ENCODE measurements at regions not wholly inside any gene's neighbourhood (a gene's known extent, or its start where the extent isn't known, plus 50 kb on each side); places are given as distances from the start of the nearest gene placed in this dataset.

- TF ChIP-seq CTCF (conservative IDR thresholded peaks at IDR 0.05) = no peak
- WGBS (ENCODE audit: extremely low coverage, insufficient read length, low lambda C conversion rate) = no CpG with 5 or more reads among the region's 1 CpG
- H4K20me1 ChIP-seq (ENCODE audit: control insufficient read depth, insufficient read depth, insufficient read length) = no peaks in the 10 kb centered on the region
Measured at GRCh38 chr9:21546949-21547348, 64.8 kb upstream of the IFNE start.

More at GRCh38 chr9:21546949-21547348, 64.8 kb upstream of the IFNE start:
- H3K23ac ChIP-seq (ENCODE audit: insufficient read length, low read depth, low read length) = no peak overlapping the region
- Mint-ChIP-seq H3K4me3 (no peak overlapping the region), H3K36me3 (ENCODE audit: insufficient read depth in 1 of 3, low read depth in 3 of 3) (peaks cover 12 to 14% (median 12%) of the 10 kb centered on the region in 3 experiments), H3K4me1 (peaks cover 15 to 32% of the 10 kb centered on the region in 2 experiments), H3K9me3 (peaks cover 8 to 13% of the 10 kb centered on the region in 2 experiments), H3K27me3 (ENCODE audit: low read depth) (no peaks in the 10 kb centered on the region), H3K27ac (no peak overlapping the region)
- H2BK120ac ChIP-seq (ENCODE audit: low read depth, low read length, poor library complexity, severe bottlenecking) = no peak overlapping the region
- H3K14ac ChIP-seq (ENCODE audit: insufficient read depth, low read length) = no peak overlapping the region
- H3T11ph ChIP-seq (ENCODE audit: low read length) = no peak overlapping the region
- H2BK5ac ChIP-seq (ENCODE audit: insufficient read length, low read length) = no peak overlapping the region
- no peaks in the 10 kb centered on the region for H3K27me3 ChIP-seq (ENCODE audit: insufficient read depth, low read length)
- no peak overlapping the region for H3K9ac ChIP-seq (ENCODE audit: extremely low read depth, insufficient read length, low read length)
- no peak overlapping the region for H4K5ac ChIP-seq (ENCODE audit: insufficient read length, low read depth, low read length)
- no peak overlapping the region for H3K18ac ChIP-seq (ENCODE audit: insufficient read length, low read depth, low read length)
- no peak overlapping the region for H3K4ac ChIP-seq (ENCODE audit: low read depth, low read length)
- H4K91ac ChIP-seq (ENCODE audit: insufficient read length, low read depth, low read length) = no peak overlapping the region
- no peak overlapping the region for H2AFZ ChIP-seq (ENCODE audit: low read length)
- H3K23me2 ChIP-seq (ENCODE audit: insufficient read length, low read depth, low read length, poor library complexity, severe bottlenecking) = no peaks in the 10 kb centered on the region
- no peak overlapping the region for H3K56ac ChIP-seq (ENCODE audit: insufficient read length, low read depth, low read length)
- H2BK12ac ChIP-seq (ENCODE audit: insufficient read length, low read depth, low read length) = no peak overlapping the region
- H4K8ac ChIP-seq (replicated peaks; ENCODE audit: insufficient read length, low read depth, low read length) = no peak overlapping the region
- H2BK15ac ChIP-seq (ENCODE audit: low read depth, low read length) = no peak overlapping the region
- peaks cover 4% of the 10 kb centered on the region for H3K4me1 ChIP-seq (ENCODE audit: insufficient read depth, low read length)
- H3K79me1 ChIP-seq (ENCODE audit: insufficient read depth, low read depth, low read length, poor library complexity, severe bottlenecking) = no peaks in the 10 kb centered on the region
- no peak overlapping the region for H3K4me2 ChIP-seq (ENCODE audit: insufficient read depth, insufficient read length, low read length)
- DNase-seq = no peak
- no peak overlapping the region for H2BK20ac ChIP-seq (ENCODE audit: low read depth, low read length, poor library complexity, severe bottlenecking)
- H3K79me2 ChIP-seq (ENCODE audit: insufficient read depth, low read length) = no peaks in the 10 kb centered on the region; the same call in 1 of the 2 replicates
- H3K9me3 ChIP-seq (ENCODE audit: control insufficient read depth, low read depth, low read length) = no peaks in the 10 kb centered on the region
- no peak overlapping the region for H3K27ac ChIP-seq (ENCODE audit: insufficient read length, low read depth, low read length)
- no peak overlapping the region for H2AK5ac ChIP-seq (ENCODE audit: insufficient read length, low read length)

Data from H9 (cell line).